ENCODE measurements at regions not wholly inside any gene's neighbourhood (a gene's known extent, or its start where the extent isn't known, plus 50 kb on each side); places are given as distances from the start of the nearest gene placed in this dataset.
A peak's percentile ranks its signal among the peaks of the same experiment; 100 is the strongest.

DNA sequence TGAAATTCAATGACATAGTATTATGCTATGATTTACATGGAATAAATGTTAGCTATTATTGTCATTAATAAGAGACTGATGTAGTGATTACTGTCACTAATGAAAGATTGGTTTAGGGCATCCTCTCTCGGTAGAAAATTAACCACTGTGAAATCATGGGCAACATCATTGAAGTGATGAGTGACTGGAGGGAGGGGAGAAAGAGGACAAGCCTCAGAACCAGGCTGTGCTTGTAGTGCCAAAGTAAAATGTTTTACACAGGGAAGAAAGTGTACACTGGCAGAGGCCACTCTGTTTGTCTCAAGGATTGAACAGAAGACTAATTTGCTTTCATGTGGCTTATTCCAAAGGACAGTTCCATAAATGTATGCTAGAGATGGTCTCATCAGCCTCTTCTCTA is 456.2 kb upstream of the TCF4 start:
- no peak overlapping the region for H3T11ph ChIP-seq (ENCODE audit: low read length)
- H2BK20ac ChIP-seq (ENCODE audit: low read depth, low read length, poor library complexity, severe bottlenecking), result no peak overlapping the region
- no peak overlapping the region for H3K4me2 ChIP-seq (ENCODE audit: insufficient read depth, insufficient read length, low read length)
- no peak for TF ChIP-seq CTCF (conservative IDR thresholded peaks at IDR 0.05)
- no peak overlapping the region for H3K4me3 Mint-ChIP-seq
- H3K27ac ChIP-seq (ENCODE audit: insufficient read length, low read depth, low read length), result no peak overlapping the region
- H3K4ac ChIP-seq (ENCODE audit: low read depth, low read length), result no peak overlapping the region
- H3K9ac ChIP-seq (ENCODE audit: extremely low read depth, insufficient read length, low read length), result no peak overlapping the region
- H2BK120ac ChIP-seq (ENCODE audit: low read depth, low read length, poor library complexity, severe bottlenecking), result no peak overlapping the region
- H3K23me2 ChIP-seq (ENCODE audit: insufficient read length, low read depth, low read length, poor library complexity, severe bottlenecking), result no peaks in the 10 kb centered on the region
- H4K8ac ChIP-seq (replicated peaks; ENCODE audit: insufficient read length, low read depth, low read length), result no peak overlapping the region
- H3K18ac ChIP-seq (ENCODE audit: insufficient read length, low read depth, low read length), result no peak overlapping the region
- H3K27me3 ChIP-seq (ENCODE audit: insufficient read depth, low read length), result no peaks in the 10 kb centered on the region
- no peak overlapping the region for H2AK5ac ChIP-seq (ENCODE audit: insufficient read length, low read length)
- no peak overlapping the region for H3K14ac ChIP-seq (ENCODE audit: insufficient read depth, low read length)
- no peak overlapping the region for H2BK15ac ChIP-seq (ENCODE audit: low read depth, low read length)
- H2BK5ac ChIP-seq (ENCODE audit: insufficient read length, low read length), result no peak overlapping the region
- H3K4me1 Mint-ChIP-seq, result peaks cover 9 to 16% of the 10 kb centered on the region in 2 experiments; a peak in 3 of 4 replicates
- H3K23ac ChIP-seq (ENCODE audit: insufficient read length, low read depth, low read length), result no peak overlapping the region
- no peak overlapping the region for H2BK12ac ChIP-seq (ENCODE audit: insufficient read length, low read depth, low read length)
- peaks cover 10 to 16% of the 10 kb centered on the region in 2 experiments for H3K9me3 Mint-ChIP-seq
- H2AFZ ChIP-seq (ENCODE audit: low read length), result no peak overlapping the region
- H3K56ac ChIP-seq (ENCODE audit: insufficient read length, low read depth, low read length), result no peak overlapping the region
- H3K79me2 ChIP-seq (ENCODE audit: insufficient read depth, low read length), result no peaks in the 10 kb centered on the region
- H3K27ac Mint-ChIP-seq, result 0 out of 7 replicates have a peak overlapping the region, but pooled peaks of 1 of the 3 experiments have one; percentile 13
- H4K20me1 ChIP-seq (ENCODE audit: control insufficient read depth, insufficient read depth, insufficient read length), result no peaks in the 10 kb centered on the region
- H3K4me1 ChIP-seq (ENCODE audit: insufficient read depth, low read length), result peaks cover 3% of the 10 kb centered on the region; the same call in 1 of the 2 replicates
- H3K9me3 ChIP-seq (ENCODE audit: control insufficient read depth, low read depth, low read length), result no peaks in the 10 kb centered on the region
- DNase-seq, result no peak
- H3K27me3 Mint-ChIP-seq (ENCODE audit: low read depth), result no peaks in the 10 kb centered on the region
- H4K91ac ChIP-seq (ENCODE audit: insufficient read length, low read depth, low read length), result no peak overlapping the region
- H3K79me1 ChIP-seq (ENCODE audit: insufficient read depth, low read depth, low read length, poor library complexity, severe bottlenecking), result no peaks in the 10 kb centered on the region
- H4K5ac ChIP-seq (ENCODE audit: insufficient read length, low read depth, low read length), result no peak overlapping the region
- WGBS (ENCODE audit: extremely low coverage, insufficient read length, low lambda C conversion rate), result no CpG with 5 or more reads among the region's 1 CpG
- peaks cover 2 to 17% (median 6%) of the 10 kb centered on the region in 3 experiments; a peak in 6 of 7 replicates for H3K36me3 Mint-ChIP-seq (ENCODE audit: insufficient read depth in 1 of 3, low read depth in 3 of 3)
